ENCODE measurements at regions not wholly inside any gene's neighbourhood (a gene's known extent, or its start where the extent isn't known, plus 50 kb on each side); places are given as distances from the start of the nearest gene placed in this dataset.

- DNase-seq: no peak
Measured at GRCh38 chr15:85943791-85944190, 135.9 kb upstream of the AGBL1 start.

DNA sequence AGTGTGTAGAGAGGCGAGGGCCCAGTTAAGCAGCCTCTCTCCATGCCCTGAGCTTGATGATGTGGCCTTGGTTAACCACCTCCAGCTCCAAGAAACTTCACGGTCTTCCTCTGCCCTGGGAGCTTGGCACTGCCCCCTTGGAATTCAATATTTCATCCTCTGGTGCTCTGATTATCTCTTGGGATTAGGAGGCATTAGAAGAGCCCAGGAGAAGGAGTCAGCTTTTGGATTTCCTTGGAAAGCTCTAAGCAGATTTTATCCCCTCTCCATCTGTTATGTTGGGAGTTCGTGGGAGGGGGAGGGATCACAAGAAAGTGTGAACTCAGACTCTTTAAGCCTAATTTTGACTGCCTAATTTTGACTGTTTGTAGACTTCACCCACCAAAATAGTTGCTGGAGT is 132.7 kb upstream of the AGBL1 start:
- no peak for DNase-seq

DNA sequence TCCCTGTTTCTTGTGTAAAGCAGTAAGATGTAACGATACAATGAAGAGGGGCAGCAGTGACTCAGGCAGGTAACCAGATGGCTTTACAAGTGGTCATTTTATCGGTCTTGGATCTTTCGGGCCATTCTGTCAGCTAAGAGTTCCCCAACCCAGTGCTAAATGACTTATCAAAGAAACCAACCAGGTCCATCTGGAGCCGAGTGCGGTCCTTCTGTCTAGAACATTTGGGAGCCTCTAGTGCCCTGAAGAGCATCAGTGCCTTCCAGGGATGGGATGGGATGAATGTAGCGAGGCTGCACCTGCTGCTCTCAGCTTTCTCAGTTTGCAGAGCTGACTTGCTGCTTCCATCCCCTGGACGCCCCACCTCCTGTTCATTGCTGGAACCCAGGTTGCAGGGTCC is 131.7 kb upstream of the AGBL1 start:
- DNase-seq: no peak

DNA sequence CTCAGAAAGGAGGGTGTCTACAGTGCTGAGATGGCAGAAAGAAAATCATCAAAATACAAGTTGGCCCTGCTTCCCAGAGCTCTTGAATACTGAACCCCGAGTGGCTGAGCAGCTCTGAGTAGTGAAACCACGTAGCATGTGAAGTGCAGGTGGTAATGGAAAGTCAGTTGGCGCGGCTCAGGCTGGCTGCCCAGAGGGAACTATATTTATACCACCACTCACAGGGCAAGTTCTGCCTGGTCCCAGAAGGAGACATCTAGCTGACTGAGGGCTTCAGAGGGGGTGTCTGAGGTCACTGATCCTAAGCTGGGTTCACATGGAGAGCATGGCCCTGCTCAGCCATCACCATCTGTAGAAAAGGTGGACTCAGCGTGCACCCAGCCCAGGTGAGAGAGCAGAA is 129.6 kb upstream of the AGBL1 start:
- no peak for DNase-seq

- DNase-seq: no peak
Measured at GRCh38 chr15:85954586-85954985, 125.1 kb upstream of the AGBL1 start.

DNA sequence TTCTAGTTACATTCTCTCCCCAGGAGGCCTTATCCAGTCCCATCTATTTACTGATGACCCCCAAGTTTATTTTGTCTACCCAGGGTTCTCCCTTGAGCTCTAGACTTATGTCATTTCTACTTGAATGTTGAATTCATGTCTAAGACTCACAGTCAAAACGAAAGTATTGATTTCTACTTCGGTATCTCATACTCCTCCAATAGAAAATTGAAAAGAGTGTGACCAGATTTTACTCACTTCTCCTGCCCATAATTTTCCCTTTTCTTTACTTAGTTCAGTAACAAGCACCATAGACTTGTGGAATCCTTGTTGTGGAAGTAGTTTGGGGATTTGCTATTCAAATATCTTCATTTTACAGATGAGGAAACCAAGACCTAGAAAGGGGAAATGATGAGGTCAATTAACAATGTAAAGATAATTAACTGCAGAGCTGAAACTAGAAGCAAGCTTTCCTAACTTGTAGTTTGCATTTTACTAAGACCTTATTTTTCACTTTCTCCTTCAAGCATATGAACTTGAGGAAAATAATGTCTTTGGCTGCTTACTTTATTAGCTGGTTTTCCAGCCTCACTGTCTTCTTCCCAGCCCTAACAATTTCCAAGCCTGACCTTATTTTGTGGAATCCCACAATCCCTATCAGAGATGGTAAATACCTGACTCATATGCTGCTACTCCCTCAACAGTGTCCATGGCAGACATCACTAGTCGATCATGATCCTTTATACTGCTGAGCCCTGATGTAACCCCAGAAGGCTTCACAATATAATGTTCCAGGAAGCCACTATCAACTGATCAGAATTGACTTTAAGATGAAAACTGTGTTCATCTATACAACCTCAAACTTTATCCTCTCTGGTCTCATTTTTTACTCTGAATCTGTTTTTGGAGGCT is 123.9 kb upstream of the AGBL1 start:
- no peak for DNase-seq

DNA sequence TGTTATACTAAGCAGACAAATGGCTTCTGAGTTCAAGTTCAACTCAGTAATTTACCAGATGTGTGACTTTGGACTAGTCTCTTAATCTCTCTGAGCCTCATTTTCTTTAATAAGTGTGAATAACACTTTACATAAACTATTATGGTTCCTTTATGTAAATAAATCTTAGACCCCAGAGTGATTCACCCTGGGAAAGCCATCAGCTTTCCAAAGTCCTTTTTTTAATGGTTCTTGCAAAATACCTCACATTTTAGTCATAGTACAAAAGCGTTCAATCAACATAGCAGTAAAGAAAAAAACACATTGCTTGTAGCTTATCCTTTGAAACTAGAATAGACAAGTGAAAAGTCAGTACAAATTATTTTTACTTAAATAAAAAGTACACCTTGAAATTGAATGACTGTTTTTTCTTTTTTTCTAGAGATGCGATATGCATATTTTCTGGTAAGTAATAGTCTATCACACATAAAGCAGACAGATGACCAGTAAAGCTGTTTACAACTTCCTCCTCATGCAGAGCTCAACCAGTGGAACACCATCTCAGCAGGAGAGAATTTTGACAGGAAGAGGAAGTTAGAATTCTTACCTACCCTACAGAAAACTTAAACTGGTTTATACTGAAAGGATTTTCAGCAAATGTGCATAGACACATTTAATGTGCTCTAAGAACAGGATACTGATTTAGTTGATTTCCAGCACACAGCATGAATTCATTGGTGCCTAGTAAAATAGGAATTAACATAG is 123.0 kb upstream of the AGBL1 start:
- DNase-seq: no peak

- DNase-seq: no peak
Measured at GRCh38 chr15:85959611-85960010, 120.1 kb upstream of the AGBL1 start.

DNA sequence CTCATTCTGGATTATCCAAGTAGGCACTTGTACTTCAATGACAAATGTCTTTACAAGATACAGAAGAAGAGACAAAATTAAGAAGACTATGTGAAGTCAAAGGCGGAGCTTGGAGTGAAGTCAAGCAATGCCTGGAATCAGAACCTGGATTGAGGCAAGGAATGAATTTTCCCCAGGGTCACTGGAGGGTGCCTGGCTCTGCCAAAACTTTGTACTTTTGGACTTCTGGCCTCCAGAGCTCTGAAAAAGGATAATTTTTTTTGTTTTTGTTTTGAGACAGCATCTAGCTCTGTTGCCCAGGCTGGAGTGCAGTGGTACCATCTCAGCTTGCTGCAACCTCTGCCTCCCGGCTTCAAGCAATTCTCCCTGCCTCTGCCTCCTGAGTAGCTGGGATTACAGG is 119.3 kb upstream of the AGBL1 start:
- no peak for DNase-seq

DNA sequence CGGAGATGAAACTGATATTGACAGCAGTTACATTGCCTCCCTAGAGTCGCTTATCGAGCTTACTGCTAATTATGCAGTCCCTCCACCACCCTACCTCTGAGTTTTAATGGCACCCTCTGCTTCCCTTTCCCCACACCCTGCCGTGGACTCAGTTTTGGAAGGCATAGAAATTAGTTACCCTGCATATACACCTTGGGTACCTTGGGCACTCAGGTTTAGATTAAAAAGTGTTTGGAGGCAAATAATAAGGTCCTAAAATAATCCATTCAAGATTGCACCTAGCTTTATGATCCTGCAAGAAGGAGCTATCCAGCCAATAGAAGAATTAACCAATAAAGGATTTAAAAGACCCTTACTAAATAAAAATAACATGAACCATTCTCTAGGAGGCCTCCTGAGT is 117.8 kb upstream of the AGBL1 start:
- no peak for DNase-seq

DNA sequence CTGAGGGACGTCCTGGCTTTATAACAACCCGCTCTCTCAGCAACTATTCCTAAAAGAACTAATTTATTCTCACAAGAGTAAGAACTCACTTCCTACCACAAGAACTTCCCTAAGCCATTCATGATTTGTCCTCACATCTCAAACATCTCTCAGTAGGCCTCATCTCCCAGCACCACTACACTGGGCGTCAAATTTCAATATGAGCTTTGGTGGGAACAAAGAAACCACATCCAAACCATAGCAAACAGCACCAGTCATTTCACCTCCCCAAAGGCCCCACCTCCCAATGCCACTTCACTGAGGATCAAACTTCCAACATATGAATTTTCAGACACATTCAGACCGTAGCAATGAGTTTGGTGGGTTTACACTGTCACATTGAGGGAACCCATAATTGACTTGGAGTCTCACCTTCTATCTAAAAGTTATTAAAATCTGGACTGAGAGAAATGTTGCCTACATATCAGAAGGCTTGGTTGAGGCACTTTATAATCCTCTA is 116.4 kb upstream of the AGBL1 start:
- DNase-seq: no peak

- DNase-seq: no peak
Measured at GRCh38 chr15:85964471-85964870, 115.2 kb upstream of the AGBL1 start.

DNA sequence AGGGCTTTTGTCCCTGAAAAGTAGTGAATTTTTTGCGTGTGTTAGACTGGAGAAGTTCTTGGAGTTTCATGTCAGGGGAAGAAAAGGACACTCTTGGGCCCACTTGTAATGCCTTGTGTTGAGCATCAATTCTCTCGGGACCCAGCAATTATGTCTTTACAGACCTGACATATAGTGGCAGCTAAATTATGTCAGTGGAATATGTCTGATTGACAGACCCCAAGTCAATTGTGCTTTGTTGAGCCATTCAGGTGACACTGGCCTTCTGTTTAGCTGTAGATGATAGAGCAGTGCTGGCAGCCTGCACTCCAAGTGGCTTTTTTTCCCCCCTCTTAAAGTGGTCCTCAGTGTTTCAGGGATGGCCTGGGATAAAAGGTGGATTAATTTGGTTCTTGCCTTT is 112.1 kb upstream of the AGBL1 start:
- no peak for DNase-seq

GRCh38 chr15:85972805-85973540 is 106.7 kb upstream of the AGBL1 start:
- DNase-seq: no peak

GRCh38 chr15:85973584-85974347 is 105.9 kb upstream of the AGBL1 start:
- no peak for DNase-seq

DNA sequence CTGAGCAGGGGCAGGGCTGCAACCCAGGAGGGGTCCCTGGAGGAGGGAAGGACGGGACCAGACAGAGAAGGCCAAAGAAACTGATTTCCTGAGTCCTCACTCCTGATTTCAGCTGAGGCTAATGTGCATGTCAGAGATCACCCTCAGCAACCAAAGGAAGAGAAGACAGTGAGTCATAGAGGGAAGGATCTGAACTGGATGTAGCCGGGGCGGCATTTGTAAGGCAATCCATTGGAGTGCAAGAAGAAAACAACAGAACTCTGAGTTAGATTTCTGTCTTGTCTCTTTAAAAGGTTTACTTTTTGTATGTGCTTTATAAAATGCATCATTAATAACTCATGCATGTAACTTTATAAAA is 105.3 kb upstream of the AGBL1 start:
- no peak for DNase-seq

- DNase-seq: no peak
Measured at GRCh38 chr15:85974742-85975141, 104.9 kb upstream of the AGBL1 start.

GRCh38 chr15:85976102-85976501 is 103.6 kb upstream of the AGBL1 start:
- DNase-seq: no peak

- no peak for DNase-seq
Measured at GRCh38 chr15:85976986-85977385, 102.7 kb upstream of the AGBL1 start.

- DNase-seq: no peak
Measured at GRCh38 chr15:85977586-85977985, 102.1 kb upstream of the AGBL1 start.

DNA sequence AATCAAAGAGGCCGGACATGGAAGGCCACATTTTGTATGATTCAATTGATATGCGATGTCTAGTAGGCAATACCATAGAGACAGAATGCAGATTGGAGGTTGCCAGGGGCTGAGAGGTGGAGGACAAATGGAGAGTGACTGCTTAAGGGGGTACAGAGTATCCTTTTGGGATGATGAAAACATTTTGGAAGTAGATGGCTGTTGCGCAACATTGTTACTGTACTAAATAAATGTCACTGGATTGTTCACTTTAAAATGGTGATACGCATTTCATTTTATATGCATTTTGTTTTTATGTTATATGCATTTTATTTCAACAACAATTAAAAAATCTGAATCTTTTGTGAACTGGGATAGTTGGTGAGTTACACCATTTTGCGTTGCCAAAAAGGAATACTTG is 99.7 kb upstream of the AGBL1 start:
- no peak for DNase-seq

DNA sequence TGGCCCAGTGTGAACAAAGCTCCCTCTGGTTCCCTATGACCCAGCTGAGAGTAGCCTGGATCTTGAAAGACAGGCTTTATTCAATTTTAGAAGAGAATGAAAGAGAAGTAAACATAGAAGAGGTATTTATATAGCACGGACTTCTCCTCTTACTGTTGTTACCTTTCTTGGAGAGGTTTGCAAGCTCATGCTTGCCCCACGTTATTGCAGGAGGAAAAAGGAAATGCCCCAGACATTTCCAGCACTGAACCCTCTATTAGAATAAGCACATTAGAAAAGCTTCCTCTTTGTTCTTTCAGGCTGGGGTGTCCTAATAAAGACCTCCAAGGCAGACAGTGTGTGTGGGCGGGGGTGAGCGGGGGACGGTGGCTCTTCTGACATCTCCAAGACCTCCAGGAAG is 98.7 kb upstream of the AGBL1 start:
- no peak for DNase-seq

- DNase-seq: no peak
Measured at GRCh38 chr15:85984241-85984640, 95.4 kb upstream of the AGBL1 start.
